ENCODE measurements at regions not wholly inside any gene's neighbourhood (a gene's known extent, or its start where the extent isn't known, plus 50 kb on each side); places are given as distances from the start of the nearest gene placed in this dataset.

DNA sequence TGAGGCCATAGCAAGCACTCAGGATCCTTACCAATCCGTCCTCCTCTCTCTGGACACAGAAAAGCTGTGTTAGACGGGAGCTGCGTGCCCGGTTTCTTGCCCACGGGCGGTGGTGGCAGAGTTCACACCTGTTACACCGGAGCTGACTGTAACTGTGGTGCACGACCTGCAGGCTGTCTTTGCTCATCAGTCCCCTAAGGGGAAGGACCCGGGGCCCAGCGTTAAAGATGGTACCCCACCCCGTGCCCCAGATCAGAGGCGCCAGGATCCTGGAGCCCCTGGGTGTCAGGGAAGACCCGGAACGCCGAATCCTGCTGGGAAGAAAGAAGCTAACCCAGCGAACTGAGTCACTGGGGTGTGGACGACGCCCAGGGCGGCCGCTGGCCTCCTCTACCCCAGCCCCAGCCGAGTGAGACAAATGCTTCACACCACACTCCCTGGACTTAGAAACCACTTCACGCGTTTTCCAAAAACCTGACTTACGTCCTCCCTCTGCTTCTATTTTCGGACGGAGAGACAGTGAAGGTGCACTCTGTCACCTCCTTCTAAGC lies 293.6 kb upstream of the SALL3 start:
- Mint-ChIP-seq H3K27ac (no peak overlapping the region), H3K4me3 (no peak overlapping the region), H3K27me3 (no peaks in the 10 kb centered on the region), H3K9me3 (ENCODE audit: low read depth) (no peaks in the 10 kb centered on the region), H3K4me1 (no peaks in the 10 kb centered on the region), H3K36me3 (ENCODE audit: low read depth) (no peaks in the 10 kb centered on the region)
- intact Hi-C loops (cut with DNase I, micrococcal nuclease): no loop called here
- DNase-seq (no peak), ATAC-seq (no peak)
- POLR2A ChIA-PET: no interaction called here
- CTCF ChIA-PET: no interaction called here

DNA sequence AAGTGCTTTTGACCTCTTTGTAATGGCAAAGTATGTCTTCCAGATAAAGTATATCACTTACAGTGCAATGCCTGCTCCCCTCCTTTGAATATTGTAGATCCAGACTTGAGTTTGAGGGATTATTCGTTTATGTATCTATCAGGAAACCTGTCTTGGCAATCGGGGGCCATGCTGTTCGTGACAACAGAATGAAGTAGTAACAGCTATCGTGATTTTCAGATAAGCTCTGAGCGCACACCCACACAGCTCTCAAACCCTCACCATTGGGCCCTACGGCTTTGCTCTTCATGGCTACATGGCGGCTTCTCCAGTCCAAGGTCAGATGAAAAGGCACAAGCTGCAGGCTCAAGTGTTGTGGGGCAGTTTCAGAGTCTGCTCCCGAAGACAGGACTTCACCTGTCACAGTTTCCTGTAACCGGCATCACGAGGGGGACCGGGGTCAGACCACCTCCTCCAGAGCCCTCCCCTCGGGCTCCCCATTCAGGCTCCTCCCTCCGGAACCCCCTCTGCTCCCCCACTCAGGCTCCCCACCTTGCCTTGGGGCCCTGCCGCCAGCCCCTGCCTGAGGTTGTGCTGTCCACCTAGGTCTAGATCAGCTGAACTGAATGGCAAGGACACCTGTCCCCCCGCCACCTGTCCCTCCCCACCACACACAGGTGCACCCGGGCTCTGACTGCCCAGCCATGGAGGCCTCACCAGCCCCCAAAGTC lies 292.5 kb upstream of the SALL3 start:
- CTCF ChIA-PET: no interaction called here
- H3K9me3 Mint-ChIP-seq (ENCODE audit: low read depth): no peaks in the 10 kb centered on the region
- POLR2A ChIA-PET: no interaction called here
- H3K4me1 Mint-ChIP-seq: no peaks in the 10 kb centered on the region
- DNase-seq: no peak
- no peaks in the 10 kb centered on the region for H3K27me3 Mint-ChIP-seq
- intact Hi-C loops (cut with DNase I, micrococcal nuclease): no loop called here
- H3K36me3 Mint-ChIP-seq (ENCODE audit: low read depth): no peaks in the 10 kb centered on the region
- H3K27ac Mint-ChIP-seq: no peak overlapping the region
- ATAC-seq: no peak
- no peak overlapping the region for H3K4me3 Mint-ChIP-seq

DNA sequence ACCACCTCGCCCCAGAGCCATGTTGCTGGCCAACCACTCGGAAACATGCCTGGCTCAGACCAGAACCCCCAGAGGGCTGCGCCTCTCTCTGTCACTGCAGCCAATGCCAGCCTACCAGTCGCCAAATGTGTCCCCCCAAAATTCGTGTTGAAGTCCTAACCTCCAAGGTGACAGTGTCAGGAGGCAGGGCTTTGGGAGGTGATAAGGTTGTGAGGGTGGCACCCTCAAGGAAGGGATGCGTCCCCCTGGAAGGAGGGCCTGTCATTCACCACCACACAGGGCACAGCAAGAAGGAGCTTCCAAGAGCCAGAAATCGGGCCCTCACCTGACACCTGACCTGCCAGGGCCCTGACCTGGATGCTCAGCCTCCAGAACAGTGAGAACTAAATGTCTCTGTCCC lies 291.9 kb upstream of the SALL3 start:
- CTCF ChIA-PET: no interaction called here
- intact Hi-C loops (cut with DNase I, micrococcal nuclease): no loop called here
- Mint-ChIP-seq H3K9me3 (ENCODE audit: low read depth) (no peaks in the 10 kb centered on the region), H3K36me3 (ENCODE audit: low read depth) (no peaks in the 10 kb centered on the region), H3K27me3 (no peaks in the 10 kb centered on the region), H3K27ac (no peak overlapping the region), H3K4me1 (no peaks in the 10 kb centered on the region), H3K4me3 (no peak overlapping the region)
- ATAC-seq (no peak), DNase-seq (no peak)
- POLR2A ChIA-PET: no interaction called here

DNA sequence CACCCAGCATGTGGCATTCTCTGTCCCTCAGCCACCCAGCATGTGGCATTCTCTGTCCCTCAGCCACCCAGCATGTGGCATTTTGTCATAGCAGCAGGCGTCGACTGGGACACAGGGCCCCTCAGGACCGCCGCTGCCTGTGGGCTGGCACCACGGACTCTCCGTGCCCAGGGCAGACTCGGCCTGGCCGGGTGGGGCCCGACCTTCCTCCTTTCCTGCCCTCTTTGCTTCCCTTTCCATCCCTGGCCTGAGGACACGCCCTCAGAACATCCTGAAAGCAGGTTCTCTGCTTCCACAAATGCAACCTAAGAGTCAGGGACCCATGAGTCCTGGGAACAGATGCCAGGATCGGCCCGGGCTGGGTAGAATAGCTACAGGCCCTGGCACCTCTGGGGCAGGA lies 291.4 kb upstream of the SALL3 start:
- H3K36me3 Mint-ChIP-seq (ENCODE audit: low read depth): no peaks in the 10 kb centered on the region
- POLR2A ChIA-PET: no interaction called here
- no peaks in the 10 kb centered on the region for H3K9me3 Mint-ChIP-seq (ENCODE audit: low read depth)
- ATAC-seq (no peak), DNase-seq (no peak)
- H3K27me3 Mint-ChIP-seq: no peaks in the 10 kb centered on the region
- no peak overlapping the region for H3K4me3 Mint-ChIP-seq
- CTCF ChIA-PET: no interaction called here
- H3K27ac Mint-ChIP-seq: no peak overlapping the region
- intact Hi-C loops (cut with DNase I, micrococcal nuclease): no loop called here
- H3K4me1 Mint-ChIP-seq: no peaks in the 10 kb centered on the region

DNA sequence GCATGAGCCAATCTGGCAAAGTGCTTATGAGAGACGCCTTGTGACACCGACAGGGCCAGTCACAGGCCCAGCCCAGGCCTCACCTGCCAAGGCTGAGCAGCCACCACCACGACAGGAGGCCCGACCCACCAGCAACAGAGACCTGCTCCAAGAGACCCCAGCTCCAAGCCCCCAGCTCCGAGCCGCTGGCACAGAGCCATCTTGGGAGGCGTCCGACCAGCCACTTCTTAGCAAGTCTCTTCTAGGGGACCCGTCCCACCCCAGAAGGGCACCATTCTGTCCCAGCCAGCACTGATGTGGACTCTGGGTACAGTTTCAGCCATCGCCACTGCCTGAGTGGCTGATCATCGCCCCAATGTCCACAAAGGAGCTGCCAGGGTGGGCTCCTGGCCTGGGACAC lies 290.7 kb upstream of the SALL3 start:
- intact Hi-C loops (cut with DNase I, micrococcal nuclease): no loop called here
- DNase-seq: no peak
- H3K27ac Mint-ChIP-seq: no peak overlapping the region
- no peaks in the 10 kb centered on the region for H3K36me3 Mint-ChIP-seq (ENCODE audit: low read depth)
- no peak for ATAC-seq
- no peaks in the 10 kb centered on the region for H3K9me3 Mint-ChIP-seq (ENCODE audit: low read depth)
- POLR2A ChIA-PET: no interaction called here
- CTCF ChIA-PET: no interaction called here
- H3K4me1 Mint-ChIP-seq: no peaks in the 10 kb centered on the region
- H3K27me3 Mint-ChIP-seq: no peaks in the 10 kb centered on the region
- no peak overlapping the region for H3K4me3 Mint-ChIP-seq

DNA sequence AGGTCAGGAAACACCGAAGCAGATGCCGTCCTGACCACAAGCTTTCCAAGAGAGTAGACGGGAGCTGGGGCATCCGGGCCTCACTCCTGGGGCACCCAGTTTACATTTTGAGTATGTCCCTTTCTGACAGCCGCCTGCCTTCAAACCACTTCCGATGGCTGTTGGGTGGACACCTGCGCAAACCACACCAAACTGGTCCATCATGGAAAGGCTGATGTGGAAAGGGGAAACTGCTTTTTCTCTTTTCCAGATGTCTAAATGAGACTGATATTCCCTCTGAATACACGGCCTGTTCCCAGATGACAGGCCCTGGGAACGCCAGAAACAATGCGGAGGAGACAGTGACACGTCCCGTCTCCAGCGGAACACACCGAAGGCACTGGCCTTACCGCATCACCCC lies 290.0 kb upstream of the SALL3 start:
- H3K4me3 Mint-ChIP-seq: no peak overlapping the region
- ATAC-seq (no peak), DNase-seq (no peak)
- H3K4me1 Mint-ChIP-seq: no peaks in the 10 kb centered on the region
- intact Hi-C loops (cut with DNase I, micrococcal nuclease): no loop called here
- no peaks in the 10 kb centered on the region for H3K36me3 Mint-ChIP-seq (ENCODE audit: low read depth)
- POLR2A ChIA-PET: no interaction called here
- H3K27ac Mint-ChIP-seq: no peak overlapping the region
- CTCF ChIA-PET: no interaction called here
- no peaks in the 10 kb centered on the region for H3K27me3 Mint-ChIP-seq
- no peaks in the 10 kb centered on the region for H3K9me3 Mint-ChIP-seq (ENCODE audit: low read depth)

DNA sequence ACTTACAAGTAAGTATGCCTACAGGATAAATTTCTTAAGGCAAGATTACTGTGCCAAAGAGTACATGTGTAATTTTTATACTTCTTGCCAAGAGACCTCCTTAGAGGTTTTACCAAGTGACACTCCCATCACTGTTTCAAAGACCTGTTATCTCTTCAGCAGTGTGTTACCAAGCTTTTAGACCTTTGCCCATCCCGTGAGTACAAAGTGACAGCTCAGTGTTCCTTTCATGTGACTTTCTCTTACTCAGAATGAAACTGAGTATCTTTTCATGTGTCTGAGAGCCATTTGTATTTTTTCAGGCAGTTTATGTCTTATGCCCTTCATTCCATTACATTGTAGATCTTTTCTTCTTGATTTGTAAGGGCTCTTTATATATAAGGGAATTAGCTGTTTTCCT lies 287.5 kb upstream of the SALL3 start:
- CTCF ChIA-PET: no interaction called here
- H3K4me3 Mint-ChIP-seq: no peak overlapping the region
- peak; percentile 65 for ATAC-seq
- intact Hi-C loops (cut with DNase I, micrococcal nuclease): no loop called here
- H3K27me3 Mint-ChIP-seq: no peaks in the 10 kb centered on the region
- POLR2A ChIA-PET: no interaction called here
- H3K9me3 Mint-ChIP-seq (ENCODE audit: low read depth): no peaks in the 10 kb centered on the region
- DNase-seq: no peak
- H3K36me3 Mint-ChIP-seq (ENCODE audit: low read depth): no peaks in the 10 kb centered on the region
- no peaks in the 10 kb centered on the region for H3K4me1 Mint-ChIP-seq
- no peak overlapping the region for H3K27ac Mint-ChIP-seq

- H3K4me1 Mint-ChIP-seq: no peaks in the 10 kb centered on the region
- H3K36me3 Mint-ChIP-seq (ENCODE audit: low read depth): no peaks in the 10 kb centered on the region
- H3K27me3 Mint-ChIP-seq: no peaks in the 10 kb centered on the region
- POLR2A ChIA-PET: no interaction called here
- H3K27ac Mint-ChIP-seq: no peak overlapping the region
- DNase-seq (no peak), ATAC-seq (no peak)
- no peak overlapping the region for H3K4me3 Mint-ChIP-seq
- CTCF ChIA-PET: no interaction called here
- no peaks in the 10 kb centered on the region for H3K9me3 Mint-ChIP-seq (ENCODE audit: low read depth)
- intact Hi-C loops (cut with DNase I, micrococcal nuclease): no loop called here
These were observed 286.2 kb upstream of the SALL3 start for GRCh38 chr18:78693429-78693828.

GRCh38 chr18:78696698-78697435 lies 282.8 kb upstream of the SALL3 start:
- no peak overlapping the region for H3K4me3 Mint-ChIP-seq
- peaks cover under 1% of the 10 kb centered on the region for H3K27me3 Mint-ChIP-seq
- H3K4me1 Mint-ChIP-seq: no peaks in the 10 kb centered on the region
- no peaks in the 10 kb centered on the region for H3K36me3 Mint-ChIP-seq (ENCODE audit: low read depth)
- ChIA-PET CTCF (interaction anchor here (0.7 kb wide), 1 partner anchor 119 kb away, joined by 4 read pairs; no protein-coding TSS in a partner anchor), POLR2A (interaction anchor here (0.6 kb wide), 1 partner anchor 235 kb away, joined by 3 read pairs; no protein-coding TSS in a partner anchor)
- DNase-seq (no peak), ATAC-seq (no peak)
- no peaks in the 10 kb centered on the region for H3K9me3 Mint-ChIP-seq (ENCODE audit: low read depth)
- no peak overlapping the region for H3K27ac Mint-ChIP-seq
- intact Hi-C loops (cut with DNase I, micrococcal nuclease): no loop called here

DNA sequence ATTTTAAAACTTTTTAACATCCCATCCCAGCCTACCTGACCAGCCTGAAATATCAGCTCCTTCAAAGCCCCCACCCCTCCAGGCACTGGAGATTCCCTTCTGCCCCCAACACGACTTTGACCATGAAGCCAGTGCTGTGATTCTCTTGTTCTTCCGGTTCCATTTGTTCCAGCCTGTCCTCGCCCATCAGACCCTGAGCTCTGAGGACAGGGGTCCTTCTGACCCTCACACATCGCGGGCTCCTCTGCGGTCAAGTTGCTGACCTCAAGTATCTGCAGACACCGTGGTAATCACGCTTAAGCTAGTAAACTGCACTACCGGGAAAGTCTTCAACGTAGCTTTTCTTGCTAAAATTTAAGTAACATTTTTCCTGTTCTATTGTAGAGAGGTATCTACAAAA lies 282.2 kb upstream of the SALL3 start:
- H3K27ac Mint-ChIP-seq: no peak overlapping the region
- ChIA-PET POLR2A (no interaction called here), CTCF (interaction anchor here (0.7 kb wide), 1 partner anchor 119 kb away, joined by 4 read pairs; no protein-coding TSS in a partner anchor)
- no peak overlapping the region for H3K4me3 Mint-ChIP-seq
- intact Hi-C loops (cut with DNase I, micrococcal nuclease): no loop called here
- H3K36me3 Mint-ChIP-seq (ENCODE audit: low read depth): no peaks in the 10 kb centered on the region
- H3K4me1 Mint-ChIP-seq: no peaks in the 10 kb centered on the region
- H3K9me3 Mint-ChIP-seq (ENCODE audit: low read depth): no peaks in the 10 kb centered on the region
- DNase-seq: no peak
- ATAC-seq: no peak
- peaks cover 4% of the 10 kb centered on the region for H3K27me3 Mint-ChIP-seq

- CTCF ChIA-PET: no interaction called here
- no peak overlapping the region for H3K4me3 Mint-ChIP-seq
- H3K9me3 Mint-ChIP-seq (ENCODE audit: low read depth): no peaks in the 10 kb centered on the region
- POLR2A ChIA-PET: no interaction called here
- no peaks in the 10 kb centered on the region for H3K36me3 Mint-ChIP-seq (ENCODE audit: low read depth)
- no peaks in the 10 kb centered on the region for H3K4me1 Mint-ChIP-seq
- ATAC-seq (no peak), DNase-seq (no peak)
- intact Hi-C loops (cut with DNase I, micrococcal nuclease): no loop called here
- H3K27ac Mint-ChIP-seq: no peak overlapping the region
- H3K27me3 Mint-ChIP-seq: peaks cover 10% of the 10 kb centered on the region
These were observed 280.7 kb upstream of the SALL3 start for GRCh38 chr18:78698914-78699313.

DNA sequence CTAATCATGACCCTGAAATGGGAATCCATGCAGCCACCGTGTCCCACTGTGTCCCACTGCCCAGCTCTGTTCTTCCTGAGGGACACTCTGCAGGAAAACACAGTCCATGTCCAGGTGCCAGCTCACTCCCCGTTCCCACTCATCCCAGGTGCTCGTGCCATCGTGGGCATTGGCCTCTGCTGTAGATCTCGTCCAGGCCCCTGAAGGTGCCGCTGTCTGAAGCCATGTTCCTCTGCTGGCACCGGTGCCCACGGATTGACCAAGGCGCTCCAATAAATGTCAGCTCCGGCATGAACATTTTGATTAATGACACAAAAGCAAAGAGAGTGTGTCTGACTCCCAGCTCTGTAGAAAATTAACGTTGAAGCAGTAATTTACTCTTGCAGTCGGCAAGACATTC lies 280.1 kb upstream of the SALL3 start:
- ChIA-PET POLR2A (no interaction called here), CTCF (no interaction called here)
- intact Hi-C loops (cut with DNase I, micrococcal nuclease): no loop called here
- Mint-ChIP-seq H3K27ac (no peak overlapping the region), H3K4me1 (no peaks in the 10 kb centered on the region), H3K27me3 (peaks cover 10% of the 10 kb centered on the region), H3K9me3 (ENCODE audit: low read depth) (peaks cover under 1% of the 10 kb centered on the region), H3K36me3 (ENCODE audit: low read depth) (no peaks in the 10 kb centered on the region), H3K4me3 (no peak overlapping the region)
- ATAC-seq: no peak
- no peak for DNase-seq
